SK-N-MC (cell line): ENCODE measurements at regions not wholly inside any gene's neighbourhood (a gene's known extent, or its start where the extent isn't known, plus 50 kb on each side); places are given as distances from the start of the nearest gene placed in this dataset.

Experiments used
- DNase-seq: peaks from one replicate; pipeline ENCODE4 v3.0.0-alpha.2; 2011; ENCODE audit warnings: low read depth, low spot score
- H3K27ac ChIP-seq: fragments of 200-600 bp; sonication (generic); 2 replicates; pipeline ENCODE4 v1.5.1; 2016; ENCODE audit warnings: mixed run types
- H3K36me3 ChIP-seq: fragments of 200-600 bp; sonication (generic); 2 replicates; pipeline ENCODE4 v1.6.1; 2017; ENCODE audit warnings: antibody characterized with exemption, low read length, mixed read lengths; ENCODE audit not compliant: insufficient read depth
- H3K4me3 ChIP-seq: fragments of 200-600 bp; sonication (generic); 2 replicates; pipeline ENCODE4 v1.5.1; 2016
- H3K9ac ChIP-seq: fragments of 200-600 bp; sonication (generic); 2 replicates; pipeline ENCODE4 v1.8.0; 2017; ENCODE audit warnings: mixed run types, mixed read lengths; ENCODE audit not compliant: insufficient read length
- H3K9me3 ChIP-seq: fragments of 200-600 bp; sonication (generic); 2 replicates; pipeline ENCODE4 v1.6.1; 2017; ENCODE audit warnings: low read depth, mild to moderate bottlenecking, antibody characterized with exemption, low read length, moderate library complexity, mixed read lengths
- EZH2 ChIP-seq: fragments of 200-600 bp; sonication (generic); IDR thresholded peaks from one replicate; pipeline ENCODE4 v1.6.1; 2017; ENCODE audit warnings: antibody characterized with exemption
- FOXP2 ChIP-seq: optimal IDR thresholded peaks from 2 replicates; pipeline ENCODE3; 2011; ENCODE audit warnings: mild to moderate bottlenecking, moderate library complexity; ENCODE audit not compliant: insufficient read depth; ENCODE audit errors: extremely low read length, control extremely low read depth
- POLR2AphosphoS5 ChIP-seq: IDR thresholded peaks from 2 replicates; pipeline ENCODE4 v1.6.1; 2012; ENCODE audit warnings: mild to moderate bottlenecking, low read depth, low read length, borderline replicate concordance

- Histone ChIP-seq H3K4me3 (no peak overlapping the region), H3K27ac (no peak overlapping the region), H3K9me3 (no peaks in the 10 kb centered on the region), H3K9ac (no peak overlapping the region), H3K36me3 (no peaks in the 10 kb centered on the region)
- TF ChIP-seq POLR2AphosphoS5: no peak
- no peak for TF ChIP-seq FOXP2
- no peak for TF ChIP-seq EZH2
- DNase-seq: no peak
Observed at GRCh38 chr16:54359081-54359480, 72.5 kb upstream of the IRX3 start.

DNA sequence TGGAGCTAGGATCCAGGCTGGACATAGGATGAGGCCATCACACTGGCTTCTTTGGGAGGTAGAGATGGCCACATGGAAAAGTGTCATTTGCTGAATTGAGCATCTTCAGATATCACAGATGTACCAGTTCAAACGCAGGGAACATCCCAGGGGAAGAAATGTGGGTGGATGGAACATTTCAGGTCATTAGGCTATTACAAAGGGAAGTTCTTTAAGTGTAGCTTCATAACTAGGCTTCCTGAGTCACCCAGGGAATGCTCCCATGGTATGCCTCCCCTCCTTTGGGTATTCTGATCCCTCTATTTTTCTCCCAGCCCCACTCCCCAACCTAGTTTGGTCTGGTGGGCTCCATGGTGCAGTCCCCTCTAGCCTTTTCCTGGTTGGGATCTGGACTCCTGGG is 69.8 kb upstream of the IRX3 start:
- no peak overlapping the region for H3K27ac ChIP-seq
- TF ChIP-seq FOXP2 (no peak), POLR2AphosphoS5 (no peak), EZH2 (no peak)
- no peak for DNase-seq

DNA sequence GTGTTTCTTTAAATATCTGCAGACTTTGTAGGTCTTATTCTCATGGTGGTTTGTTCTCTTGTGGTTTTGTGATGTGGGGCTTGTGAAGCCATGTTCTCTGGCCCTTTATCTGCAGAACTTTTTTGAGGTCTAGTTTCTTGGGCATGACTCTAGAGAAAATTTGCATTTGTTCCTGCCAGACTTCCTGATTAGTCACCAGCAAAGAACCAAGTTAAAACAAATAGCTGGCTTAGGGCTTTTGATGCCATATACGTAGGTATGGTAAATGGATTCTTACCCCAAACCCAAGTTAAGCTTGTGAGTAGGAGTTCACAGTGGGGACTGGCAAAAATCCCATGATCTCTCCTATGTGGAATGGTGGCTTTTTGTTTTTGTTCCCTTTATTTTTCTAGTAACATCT is 68.7 kb upstream of the IRX3 start:
- Histone ChIP-seq H3K27ac (no peak overlapping the region), H3K4me3 (no peak overlapping the region), H3K36me3 (no peaks in the 10 kb centered on the region), H3K9ac (no peak overlapping the region), H3K9me3 (no peaks in the 10 kb centered on the region)
- TF ChIP-seq EZH2 (no peak), FOXP2 (no peak), POLR2AphosphoS5 (no peak)
- no peak for DNase-seq

More for the DNA sequence above, 69.8 kb upstream of the IRX3 start:
- no peak overlapping the region for H3K4me3 ChIP-seq
- no peak overlapping the region for H3K9ac ChIP-seq
- H3K9me3 ChIP-seq: no peaks in the 10 kb centered on the region
- no peaks in the 10 kb centered on the region for H3K36me3 ChIP-seq

GRCh38 chr16:54353097-54353496 is 66.5 kb upstream of the IRX3 start:
- no peak for DNase-seq
- TF ChIP-seq EZH2 (no peak), FOXP2 (no peak), POLR2AphosphoS5 (no peak)
- Histone ChIP-seq H3K36me3 (no peaks in the 10 kb centered on the region), H3K9me3 (no peaks in the 10 kb centered on the region), H3K4me3 (no peak overlapping the region), H3K9ac (no peak overlapping the region), H3K27ac (no peak overlapping the region)

DNA sequence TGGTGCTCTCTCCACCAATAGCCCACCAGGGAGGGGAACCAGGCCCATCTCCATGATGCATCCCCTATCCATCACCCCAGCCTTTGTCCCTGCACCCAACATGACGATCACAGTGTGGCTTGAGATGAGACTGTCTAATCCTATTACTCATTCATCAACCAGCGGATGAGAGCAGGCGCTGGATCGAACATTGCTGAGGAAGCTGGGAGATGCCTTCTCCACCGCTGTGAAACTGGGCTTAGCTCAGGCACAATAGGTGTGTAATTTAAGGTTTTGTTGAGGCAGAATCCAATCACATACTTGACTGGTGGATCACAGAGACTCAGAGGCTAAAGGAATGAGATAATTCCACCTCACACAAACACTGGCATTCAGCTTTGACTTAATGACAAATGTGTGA is 64.6 kb upstream of the IRX3 start:
- no peak for DNase-seq
- TF ChIP-seq FOXP2 (no peak), POLR2AphosphoS5 (no peak), EZH2 (no peak)
- no peaks in the 10 kb centered on the region for H3K9me3 ChIP-seq
- H3K4me3 ChIP-seq: no peak overlapping the region
- H3K36me3 ChIP-seq: no peaks in the 10 kb centered on the region
- H3K9ac ChIP-seq: no peak overlapping the region
- no peak overlapping the region for H3K27ac ChIP-seq

DNA sequence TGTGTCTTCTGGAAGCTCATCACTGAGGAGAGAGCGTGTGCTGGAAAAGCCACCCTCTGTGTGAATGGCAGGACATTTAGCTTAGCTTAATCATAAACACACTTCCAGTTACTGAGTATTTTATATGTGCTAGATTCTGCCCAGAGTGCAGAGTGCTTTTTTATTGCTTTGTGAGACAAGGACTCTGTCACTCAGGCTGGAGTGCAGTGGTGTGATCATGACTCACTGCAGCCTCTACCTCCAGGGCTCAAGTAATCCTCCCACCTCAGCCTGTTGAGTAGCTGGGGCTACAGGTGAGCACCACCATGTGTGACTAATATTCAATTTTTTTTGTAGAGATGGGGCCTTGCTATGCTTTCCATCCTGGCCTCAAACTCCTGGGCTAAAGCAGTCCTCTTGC is 61.4 kb upstream of the IRX3 start:
- H3K4me3 ChIP-seq: no peak overlapping the region
- H3K9me3 ChIP-seq: no peaks in the 10 kb centered on the region
- no peak for TF ChIP-seq EZH2
- no peak for TF ChIP-seq POLR2AphosphoS5
- TF ChIP-seq FOXP2: no peak
- no peaks in the 10 kb centered on the region for H3K36me3 ChIP-seq
- H3K9ac ChIP-seq: no peak overlapping the region
- no peak for DNase-seq
- no peak overlapping the region for H3K27ac ChIP-seq

GRCh38 chr16:54346041-54346440 is 59.5 kb upstream of the IRX3 start:
- no peak overlapping the region for H3K4me3 ChIP-seq
- H3K36me3 ChIP-seq: no peaks in the 10 kb centered on the region
- TF ChIP-seq EZH2 (no peak), POLR2AphosphoS5 (no peak), FOXP2 (no peak)

GRCh38 chr16:54344646-54345630 is 58.4 kb upstream of the IRX3 start:
- TF ChIP-seq FOXP2 (no peak), EZH2 (no peak), POLR2AphosphoS5 (no peak)
- Histone ChIP-seq H3K4me3 (no peak overlapping the region), H3K36me3 (no peaks in the 10 kb centered on the region)

More at GRCh38 chr16:54346041-54346440, 59.5 kb upstream of the IRX3 start:
- DNase-seq: no peak
- H3K27ac ChIP-seq: no peak overlapping the region
- no peaks in the 10 kb centered on the region for H3K9me3 ChIP-seq
- no peak overlapping the region for H3K9ac ChIP-seq

DNA sequence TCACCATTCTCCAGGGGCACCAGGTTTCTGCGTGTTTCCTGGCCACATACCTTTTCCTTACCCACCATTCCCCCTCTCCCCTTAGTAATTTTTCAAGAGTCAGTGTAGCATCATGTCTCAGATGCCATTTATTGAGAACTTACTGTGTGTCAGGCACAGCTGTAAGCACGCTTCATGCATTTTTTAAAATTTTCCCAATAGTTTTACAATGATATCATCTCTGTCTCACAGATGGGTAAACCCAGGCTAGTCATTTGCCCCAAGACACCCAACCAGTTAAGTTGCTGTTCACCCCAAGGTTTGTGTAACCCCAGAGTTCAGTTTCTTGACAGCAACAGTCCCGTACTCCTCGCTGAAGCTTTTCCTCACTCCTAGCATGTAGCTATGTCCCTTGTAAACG is 56.4 kb upstream of the IRX3 start:
- TF ChIP-seq EZH2: no peak
- no peak for TF ChIP-seq POLR2AphosphoS5
- no peak for TF ChIP-seq FOXP2
- Histone ChIP-seq H3K4me3 (no peak overlapping the region), H3K36me3 (no peaks in the 10 kb centered on the region), H3K9ac (no peak overlapping the region), H3K27ac (no peak overlapping the region), H3K9me3 (no peaks in the 10 kb centered on the region)
- DNase-seq: no peak

More at GRCh38 chr16:54344646-54345630, 58.4 kb upstream of the IRX3 start:
- no peaks in the 10 kb centered on the region for H3K9me3 ChIP-seq
- no peak for DNase-seq
- no peak overlapping the region for H3K27ac ChIP-seq
- no peak overlapping the region for H3K9ac ChIP-seq
